SK-N-SH treated with all-trans-retinoic acid at 6 μM for 48 hours (cell line): ENCODE measurements at regions not wholly inside any gene's neighbourhood (a gene's known extent, or its start where the extent isn't known, plus 50 kb on each side); places are given as distances from the start of the nearest gene placed in this dataset.

Experiments
- ATAC-seq: fragments of 200-7000 bp; cut with Tn5 transposase; 3 replicates; pipeline ENCODE4 v1.9.1; 2020; ENCODE audit warnings: mild to moderate bottlenecking, moderate library complexity
- ARNTL ChIP-seq: fragments of 450-650 bp; formaldehyde crosslinking; IDR thresholded peaks from 2 replicates; pipeline ENCODE4 v1.5.0; 2020; ENCODE audit warnings: low read depth, mild to moderate bottlenecking, moderate library complexity, borderline replicate concordance
- CSDC2 ChIP-seq: fragments of 250-450 bp; sonication (Bioruptor Pico); IDR thresholded peaks from 2 replicates; pipeline ENCODE4 v1.5.0; 2020; ENCODE audit warnings: mild to moderate bottlenecking, moderate library complexity
- CSRNP3 ChIP-seq: fragments of 250-450 bp; sonication (Bioruptor Pico); IDR thresholded peaks from 2 replicates; pipeline ENCODE4 v1.5.1; 2021; ENCODE audit warnings: mild to moderate bottlenecking, moderate library complexity
- ESRRG ChIP-seq: fragments of 250-450 bp; sonication (Bioruptor Pico); IDR thresholded peaks from 2 replicates; pipeline ENCODE4 v1.6.1; 2021; ENCODE audit warnings: mild to moderate bottlenecking
- GLIS3 ChIP-seq: fragments of 250-450 bp; sonication (Bioruptor Pico); IDR thresholded peaks from 2 replicates; pipeline ENCODE4 v1.5.0; 2020; ENCODE audit warnings: mild to moderate bottlenecking, moderate library complexity
- ISL1 ChIP-seq: fragments of 250-450 bp; sonication (Bioruptor Pico); IDR thresholded peaks from 2 replicates; pipeline ENCODE4 v2.1.2; 2022; ENCODE audit warnings: mild to moderate bottlenecking, moderate library complexity
- PATZ1 ChIP-seq: fragments of 250-450 bp; sonication (Bioruptor Pico); IDR thresholded peaks from 2 replicates; pipeline ENCODE4 v1.8.0; 2020; ENCODE audit warnings: mild to moderate bottlenecking, moderate library complexity, borderline replicate concordance
- POU6F1 ChIP-seq: fragments of 250-450 bp; sonication (Bioruptor Pico); IDR thresholded peaks from 2 replicates; pipeline ENCODE4 v1.8.0; 2021; ENCODE audit warnings: low read depth, mild to moderate bottlenecking, moderate library complexity, borderline replicate concordance
- PPARA ChIP-seq: fragments of 250-450 bp; sonication (Bioruptor Pico); IDR thresholded peaks from 2 replicates; pipeline ENCODE4 v1.5.0; 2020; ENCODE audit warnings: mild to moderate bottlenecking, borderline replicate concordance
- RARB ChIP-seq: fragments of 250-450 bp; sonication (Bioruptor Pico); IDR thresholded peaks from 2 replicates; pipeline ENCODE4 v1.8.0; 2021; ENCODE audit warnings: mild to moderate bottlenecking, moderate library complexity
- SNAI2 ChIP-seq: fragments of 250-450 bp; sonication (Bioruptor Pico); IDR thresholded peaks from 2 replicates; pipeline ENCODE4 v1.5.0; 2020; ENCODE audit warnings: mild to moderate bottlenecking, moderate library complexity
- TCF4 ChIP-seq: fragments of 250-450 bp; sonication (Bioruptor Pico); IDR thresholded peaks from 2 replicates; pipeline ENCODE4 v1.8.0; 2021; ENCODE audit warnings: mild to moderate bottlenecking, moderate library complexity, borderline replicate concordance
- TOX ChIP-seq: fragments of 250-450 bp; sonication (Bioruptor Pico); IDR thresholded peaks from 2 replicates; pipeline ENCODE4 v1.8.0; 2021; ENCODE audit warnings: mild to moderate bottlenecking, moderate library complexity, borderline replicate concordance
- TSHZ2 ChIP-seq: fragments of 250-450 bp; sonication (Bioruptor Pico); IDR thresholded peaks from 2 replicates; pipeline ENCODE4 v1.5.0; 2020; ENCODE audit warnings: mild to moderate bottlenecking, moderate library complexity
- ZC3H10 ChIP-seq: fragments of 250-450 bp; sonication (Bioruptor Pico); IDR thresholded peaks from 2 replicates; pipeline ENCODE4 v1.5.1; 2021; ENCODE audit warnings: mild to moderate bottlenecking, moderate library complexity
- ZFP3 ChIP-seq: fragments of 250-450 bp; sonication (Bioruptor Pico); IDR thresholded peaks from 2 replicates; pipeline ENCODE4 v1.5.0; 2020; ENCODE audit warnings: mild to moderate bottlenecking, moderate library complexity
- ZFP30 ChIP-seq: fragments of 450-650 bp; formaldehyde crosslinking; IDR thresholded peaks from 2 replicates; pipeline ENCODE4 v1.5.0; 2022; ENCODE audit warnings: mild to moderate bottlenecking, moderate library complexity
- ZNF565 ChIP-seq: fragments of 450-650 bp; formaldehyde crosslinking; conservative IDR thresholded peaks from 2 replicates; pipeline ENCODE4 v1.5.0; 2020; ENCODE audit warnings: low read depth, mild to moderate bottlenecking, moderate library complexity
- ZNF70 ChIP-seq: fragments of 450-650 bp; formaldehyde crosslinking; IDR thresholded peaks from 2 replicates; pipeline ENCODE4 v1.5.0; 2020; ENCODE audit warnings: mild to moderate bottlenecking, moderate library complexity
- ZNF8 ChIP-seq: fragments of 450-650 bp; formaldehyde crosslinking; IDR thresholded peaks from 2 replicates; pipeline ENCODE4 v1.5.0; 2020; ENCODE audit warnings: mild to moderate bottlenecking, moderate library complexity

- no peak for ATAC-seq
- TF ChIP-seq ZNF8 (CRISPR knock-in tag) (no peak), CSRNP3 (CRISPR knock-in tag) (no peak), ZNF565 (CRISPR knock-in tag) (no peak), RARB (CRISPR knock-in tag) (no peak), SNAI2 (CRISPR knock-in tag) (no peak), GLIS3 (CRISPR knock-in tag) (no peak), PPARA (CRISPR knock-in tag) (no peak)
- TF ChIP-seq, all 23 proteins: peak for 0
Observed at GRCh38 chr20:24831232-24831631, 117.8 kb upstream of the CST7 start.

GRCh38 chr20:24832518-24832917, 116.6 kb upstream of the CST7 start:
- TF ChIP-seq ISL1 (no peak), GLIS3 (CRISPR knock-in tag) (no peak), CSRNP3 (CRISPR knock-in tag) (no peak), TCF4 (no peak), TSHZ2 (CRISPR knock-in tag) (no peak), ZNF8 (CRISPR knock-in tag) (no peak), PPARA (CRISPR knock-in tag) (no peak), ZNF70 (CRISPR knock-in tag) (no peak), ZC3H10 (CRISPR knock-in tag) (no peak), PATZ1 (CRISPR knock-in tag) (no peak), ARNTL (CRISPR knock-in tag) (no peak), ESRRG (CRISPR knock-in tag) (no peak), ZFP3 (CRISPR knock-in tag) (no peak), POU6F1 (CRISPR knock-in tag) (no peak), ZFP30 (CRISPR knock-in tag) (no peak), TOX (CRISPR knock-in tag) (no peak)
- ATAC-seq = no peak

GRCh38 chr20:24833592-24833991, 115.5 kb upstream of the CST7 start:
- ATAC-seq = no peak
- TF ChIP-seq ZC3H10 (CRISPR knock-in tag) (no peak), CSDC2 (no peak), POU6F1 (CRISPR knock-in tag) (no peak)
